Liver (tissue), 8 donors: ENCODE measurements at regions not wholly inside any gene's neighbourhood (a gene's known extent, or its start where the extent isn't known, plus 50 kb on each side); places are given as distances from the start of the nearest gene placed in this dataset.

ENCODE experiments used
- DNase-seq: peaks from one replicate; pipeline ENCODE4 v3.0.0-alpha.2; 2017; ENCODE audit warnings: low spot score
- H3K27ac ChIP-seq, 2 donors: one replicate each; pipeline ENCODE4 v1.7.0; 2013; ENCODE audit warnings: inconsistent platforms in 2 of 2, low read length in 2 of 2, control low read depth in 1 of 2, low read depth in 1 of 2, mild to moderate bottlenecking in 1 of 2
- H3K27me3 ChIP-seq, 4 donors: one replicate each; pipeline versions ENCODE4 v1.6.1 to v1.7.0; 2013; ENCODE audit warnings: low read length in 3 of 4, inconsistent platforms in 1 of 4, mild to moderate bottlenecking in 1 of 4, moderate library complexity in 1 of 4; ENCODE audit not compliant: control insufficient read depth in 4 of 4, insufficient read depth in 4 of 4
- H3K36me3 ChIP-seq, 4 donors: one replicate each; pipeline versions ENCODE4 v1.6.1 to v1.7.0; 2013; ENCODE audit warnings: low read length in 3 of 4, mild to moderate bottlenecking in 3 of 4, low read depth in 1 of 4, moderate library complexity in 1 of 4; ENCODE audit not compliant: control insufficient read depth in 4 of 4, insufficient read depth in 3 of 4
- H3K4me1 ChIP-seq, 4 donors: one replicate each; pipeline versions ENCODE4 v1.6.1 to v1.7.0; 2013; ENCODE audit warnings: low read length in 3 of 4, mild to moderate bottlenecking in 3 of 4, moderate library complexity in 1 of 4; ENCODE audit not compliant: control insufficient read depth in 4 of 4, insufficient read depth in 4 of 4
- H3K4me3 ChIP-seq, 3 donors: one replicate each; pipeline versions ENCODE4 v1.6.1 to v1.7.0; 2013; ENCODE audit warnings: low read length in 3 of 3, control low read depth in 1 of 3, low read depth in 1 of 3, mild to moderate bottlenecking in 1 of 3
- H3K9ac ChIP-seq, 2 donors: one replicate each; pipeline ENCODE4 v1.7.0; 2013; ENCODE audit warnings: low read length in 2 of 2, mild to moderate bottlenecking in 2 of 2, moderate library complexity in 2 of 2, control low read depth in 1 of 2, low read depth in 1 of 2
- H3K9me3 ChIP-seq, 4 donors: one replicate each; pipeline versions ENCODE4 v1.6.1 to v1.7.0; 2013; ENCODE audit warnings: low read length in 3 of 4; ENCODE audit not compliant: control insufficient read depth in 4 of 4
- EGR1 ChIP-seq, 2 donors: IDR thresholded peaks; 2 replicates each; pipeline ENCODE4 v1.6.1; 2016 to 2018; ENCODE audit warnings: antibody characterized with exemption in 2 of 2, low read depth in 2 of 2
- FOXA1 ChIP-seq: IDR thresholded peaks from 2 replicates; pipeline ENCODE4 v1.6.1; 2016; ENCODE audit warnings: antibody characterized with exemption
- FOXA2 ChIP-seq: IDR thresholded peaks from 2 replicates; pipeline ENCODE4 v1.6.1; 2016; ENCODE audit warnings: antibody characterized with exemption
- GABPA ChIP-seq, 2 donors: IDR thresholded peaks in 1 of 2; conservative IDR thresholded peaks in 1 of 2; 2 replicates each; pipeline ENCODE4 v1.6.1; 2016; ENCODE audit warnings: antibody characterized with exemption in 2 of 2, mild to moderate bottlenecking in 1 of 2, moderate library complexity in 1 of 2
- HNF4A ChIP-seq, 2 donors: conservative IDR thresholded peaks; 2 replicates each; pipeline ENCODE4 v1.6.1; 2016; ENCODE audit warnings: antibody characterized with exemption in 2 of 2, mild to moderate bottlenecking in 2 of 2
- HNF4G ChIP-seq: IDR thresholded peaks from 2 replicates; pipeline ENCODE4 v1.6.1; 2016; ENCODE audit warnings: antibody characterized with exemption
- JUND ChIP-seq, 2 donors: IDR thresholded peaks; 2 replicates each; pipeline ENCODE4 v1.6.1; 2016; ENCODE audit warnings: antibody characterized with exemption in 2 of 2
- NR2F2 ChIP-seq: IDR thresholded peaks from 2 replicates; pipeline ENCODE4 v1.6.1; 2016; ENCODE audit warnings: antibody characterized with exemption
- RAD21 ChIP-seq, 2 donors: IDR thresholded peaks; 2 replicates each; pipeline ENCODE4 v1.6.1; 2016; ENCODE audit warnings: antibody characterized with exemption in 2 of 2, mild to moderate bottlenecking in 2 of 2
- RXRA ChIP-seq, 2 donors: IDR thresholded peaks; 2 replicates each; pipeline ENCODE4 v1.6.1; 2017 to 2018; ENCODE audit warnings: antibody characterized with exemption in 2 of 2, mild to moderate bottlenecking in 1 of 2
- SP1 ChIP-seq: IDR thresholded peaks from 2 replicates; pipeline ENCODE4 v1.6.1; 2018; ENCODE audit warnings: antibody characterized with exemption, mild to moderate bottlenecking
- TAF1 ChIP-seq: conservative IDR thresholded peaks from 2 replicates; pipeline ENCODE4 v1.6.1; 2016; ENCODE audit warnings: antibody characterized with exemption, mild to moderate bottlenecking
- YY1 ChIP-seq: IDR thresholded peaks from 2 replicates; pipeline ENCODE4 v1.6.1; 2016; ENCODE audit warnings: antibody characterized with exemption, mild to moderate bottlenecking
- WGBS: extraction: QIAGEN DNeasy Blood & Tissue Kit; methylation state at CpG from one replicate; pipeline ENCODE4 v1.1.7; 2013; 5-methylcytosine and 5-hydroxymethylcytosine counted together
- TF ChIP-seq, protein P1 (sequence below): IDR thresholded peaks from 2 replicates; pipeline ENCODE4 v1.6.1; 2016; ENCODE audit warnings: antibody characterized with exemption
- TF ChIP-seq, protein P2 (sequence below): fragments of 150-350 bp; IDR thresholded peaks from 2 replicates; pipeline ENCODE4 v1.5.1; 2017; ENCODE audit warnings: improper control_type of control experiment, low read depth, low read length; ENCODE audit not compliant: missing input control
- TF ChIP-seq, protein P3 (sequence below): IDR thresholded peaks from 2 replicates; pipeline ENCODE4 v1.6.1; 2016; ENCODE audit warnings: antibody characterized with exemption, mild to moderate bottlenecking
- TF ChIP-seq, protein P4 (sequence below): IDR thresholded peaks from 2 replicates; pipeline ENCODE4 v1.6.1; 2016; ENCODE audit warnings: antibody characterized with exemption
- TF ChIP-seq, protein P5 (sequence below): IDR thresholded peaks from 2 replicates; pipeline ENCODE4 v1.6.1; 2016; ENCODE audit warnings: antibody characterized with exemption
- donor health status: healthy.
- donor health status: healthy.
- donor health status: healthy.
- donor health status: healthy.
- donor health status: healthy.

DNA sequence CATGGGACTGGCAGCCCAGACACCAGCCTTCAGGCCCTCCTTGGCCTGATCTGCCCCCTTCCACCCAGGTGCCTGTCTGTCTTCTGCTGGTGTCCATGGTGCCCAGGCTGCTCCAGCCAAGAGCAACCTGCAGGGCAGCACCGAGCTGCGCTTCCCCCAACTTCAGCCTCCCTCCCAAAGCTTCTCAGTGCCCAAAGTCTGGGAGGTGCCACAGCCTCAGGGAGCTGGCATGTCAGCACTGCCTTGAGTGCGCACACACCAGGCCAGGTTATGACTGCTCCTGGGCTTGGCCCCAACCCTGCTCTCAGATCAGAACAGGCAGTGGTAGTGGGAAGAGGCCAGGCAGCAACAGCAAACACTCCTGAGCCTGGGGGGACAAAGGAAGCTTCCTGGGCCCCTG is 304.6 kb upstream of the NRG3 start:
- Histone ChIP-seq H3K36me3 (no peaks in the 10 kb centered on the region), H3K9ac (no peak overlapping the region), H3K4me3 (no peak overlapping the region), H3K9me3 (no peaks in the 10 kb centered on the region), H3K27ac (no peak overlapping the region), H3K4me1 (no peaks in the 10 kb centered on the region), H3K27me3 (peaks cover 0 to 3% (median 0%) of the 10 kb centered on the region in 4 donors)
- TF ChIP-seq TAF1 = no peak
- TF ChIP-seq HNF4G = no peak
- TF ChIP-seq FOXA2 = no peak
- no peak for TF ChIP-seq GABPA (IDR thresholded peaks at IDR 0.05 in 1 of 2, conservative IDR thresholded peaks at IDR 0.05 in 1 of 2)
- TF ChIP-seq, protein P1, sequence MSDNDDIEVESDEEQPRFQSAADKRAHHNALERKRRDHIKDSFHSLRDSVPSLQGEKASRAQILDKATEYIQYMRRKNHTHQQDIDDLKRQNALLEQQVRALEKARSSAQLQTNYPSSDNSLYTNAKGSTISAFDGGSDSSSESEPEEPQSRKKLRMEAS = no peak
- TF ChIP-seq HNF4A (conservative IDR thresholded peaks at IDR 0.05) = no peak
- TF ChIP-seq EGR1 (IDR thresholded peaks at IDR 0.05; ENCODE audit: low read depth in 2 of 2) = no peak
- TF ChIP-seq, protein P2, sequence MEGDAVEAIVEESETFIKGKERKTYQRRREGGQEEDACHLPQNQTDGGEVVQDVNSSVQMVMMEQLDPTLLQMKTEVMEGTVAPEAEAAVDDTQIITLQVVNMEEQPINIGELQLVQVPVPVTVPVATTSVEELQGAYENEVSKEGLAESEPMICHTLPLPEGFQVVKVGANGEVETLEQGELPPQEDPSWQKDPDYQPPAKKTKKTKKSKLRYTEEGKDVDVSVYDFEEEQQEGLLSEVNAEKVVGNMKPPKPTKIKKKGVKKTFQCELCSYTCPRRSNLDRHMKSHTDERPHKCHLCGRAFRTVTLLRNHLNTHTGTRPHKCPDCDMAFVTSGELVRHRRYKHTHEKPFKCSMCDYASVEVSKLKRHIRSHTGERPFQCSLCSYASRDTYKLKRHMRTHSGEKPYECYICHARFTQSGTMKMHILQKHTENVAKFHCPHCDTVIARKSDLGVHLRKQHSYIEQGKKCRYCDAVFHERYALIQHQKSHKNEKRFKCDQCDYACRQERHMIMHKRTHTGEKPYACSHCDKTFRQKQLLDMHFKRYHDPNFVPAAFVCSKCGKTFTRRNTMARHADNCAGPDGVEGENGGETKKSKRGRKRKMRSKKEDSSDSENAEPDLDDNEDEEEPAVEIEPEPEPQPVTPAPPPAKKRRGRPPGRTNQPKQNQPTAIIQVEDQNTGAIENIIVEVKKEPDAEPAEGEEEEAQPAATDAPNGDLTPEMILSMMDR = no peak
- TF ChIP-seq RXRA (IDR thresholded peaks at IDR 0.05) = no peak
- TF ChIP-seq, protein P3, sequence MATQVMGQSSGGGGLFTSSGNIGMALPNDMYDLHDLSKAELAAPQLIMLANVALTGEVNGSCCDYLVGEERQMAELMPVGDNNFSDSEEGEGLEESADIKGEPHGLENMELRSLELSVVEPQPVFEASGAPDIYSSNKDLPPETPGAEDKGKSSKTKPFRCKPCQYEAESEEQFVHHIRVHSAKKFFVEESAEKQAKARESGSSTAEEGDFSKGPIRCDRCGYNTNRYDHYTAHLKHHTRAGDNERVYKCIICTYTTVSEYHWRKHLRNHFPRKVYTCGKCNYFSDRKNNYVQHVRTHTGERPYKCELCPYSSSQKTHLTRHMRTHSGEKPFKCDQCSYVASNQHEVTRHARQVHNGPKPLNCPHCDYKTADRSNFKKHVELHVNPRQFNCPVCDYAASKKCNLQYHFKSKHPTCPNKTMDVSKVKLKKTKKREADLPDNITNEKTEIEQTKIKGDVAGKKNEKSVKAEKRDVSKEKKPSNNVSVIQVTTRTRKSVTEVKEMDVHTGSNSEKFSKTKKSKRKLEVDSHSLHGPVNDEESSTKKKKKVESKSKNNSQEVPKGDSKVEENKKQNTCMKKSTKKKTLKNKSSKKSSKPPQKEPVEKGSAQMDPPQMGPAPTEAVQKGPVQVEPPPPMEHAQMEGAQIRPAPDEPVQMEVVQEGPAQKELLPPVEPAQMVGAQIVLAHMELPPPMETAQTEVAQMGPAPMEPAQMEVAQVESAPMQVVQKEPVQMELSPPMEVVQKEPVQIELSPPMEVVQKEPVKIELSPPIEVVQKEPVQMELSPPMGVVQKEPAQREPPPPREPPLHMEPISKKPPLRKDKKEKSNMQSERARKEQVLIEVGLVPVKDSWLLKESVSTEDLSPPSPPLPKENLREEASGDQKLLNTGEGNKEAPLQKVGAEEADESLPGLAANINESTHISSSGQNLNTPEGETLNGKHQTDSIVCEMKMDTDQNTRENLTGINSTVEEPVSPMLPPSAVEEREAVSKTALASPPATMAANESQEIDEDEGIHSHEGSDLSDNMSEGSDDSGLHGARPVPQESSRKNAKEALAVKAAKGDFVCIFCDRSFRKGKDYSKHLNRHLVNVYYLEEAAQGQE = no peak
- TF ChIP-seq NR2F2 = no peak
- no peak for TF ChIP-seq FOXA1
- TF ChIP-seq JUND (IDR thresholded peaks at IDR 0.05) = no peak
- no peak for TF ChIP-seq RAD21 (IDR thresholded peaks at IDR 0.05)
- TF ChIP-seq YY1 = no peak
- no peak for TF ChIP-seq SP1
- TF ChIP-seq, protein P4, sequence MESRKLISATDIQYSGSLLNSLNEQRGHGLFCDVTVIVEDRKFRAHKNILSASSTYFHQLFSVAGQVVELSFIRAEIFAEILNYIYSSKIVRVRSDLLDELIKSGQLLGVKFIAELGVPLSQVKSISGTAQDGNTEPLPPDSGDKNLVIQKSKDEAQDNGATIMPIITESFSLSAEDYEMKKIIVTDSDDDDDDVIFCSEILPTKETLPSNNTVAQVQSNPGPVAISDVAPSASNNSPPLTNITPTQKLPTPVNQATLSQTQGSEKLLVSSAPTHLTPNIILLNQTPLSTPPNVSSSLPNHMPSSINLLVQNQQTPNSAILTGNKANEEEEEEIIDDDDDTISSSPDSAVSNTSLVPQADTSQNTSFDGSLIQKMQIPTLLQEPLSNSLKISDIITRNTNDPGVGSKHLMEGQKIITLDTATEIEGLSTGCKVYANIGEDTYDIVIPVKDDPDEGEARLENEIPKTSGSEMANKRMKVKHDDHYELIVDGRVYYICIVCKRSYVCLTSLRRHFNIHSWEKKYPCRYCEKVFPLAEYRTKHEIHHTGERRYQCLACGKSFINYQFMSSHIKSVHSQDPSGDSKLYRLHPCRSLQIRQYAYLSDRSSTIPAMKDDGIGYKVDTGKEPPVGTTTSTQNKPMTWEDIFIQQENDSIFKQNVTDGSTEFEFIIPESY = no peak
- TF ChIP-seq, protein P5, sequence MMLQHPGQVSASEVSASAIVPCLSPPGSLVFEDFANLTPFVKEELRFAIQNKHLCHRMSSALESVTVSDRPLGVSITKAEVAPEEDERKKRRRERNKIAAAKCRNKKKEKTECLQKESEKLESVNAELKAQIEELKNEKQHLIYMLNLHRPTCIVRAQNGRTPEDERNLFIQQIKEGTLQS = no peak
- DNase-seq = no peak
- WGBS = 90% methylated on average over 3 of the region's 3 CpGs
